ENCODE measurements at regions not wholly inside any gene's neighbourhood (a gene's known extent, or its start where the extent isn't known, plus 50 kb on each side); places are given as distances from the start of the nearest gene placed in this dataset.

DNA sequence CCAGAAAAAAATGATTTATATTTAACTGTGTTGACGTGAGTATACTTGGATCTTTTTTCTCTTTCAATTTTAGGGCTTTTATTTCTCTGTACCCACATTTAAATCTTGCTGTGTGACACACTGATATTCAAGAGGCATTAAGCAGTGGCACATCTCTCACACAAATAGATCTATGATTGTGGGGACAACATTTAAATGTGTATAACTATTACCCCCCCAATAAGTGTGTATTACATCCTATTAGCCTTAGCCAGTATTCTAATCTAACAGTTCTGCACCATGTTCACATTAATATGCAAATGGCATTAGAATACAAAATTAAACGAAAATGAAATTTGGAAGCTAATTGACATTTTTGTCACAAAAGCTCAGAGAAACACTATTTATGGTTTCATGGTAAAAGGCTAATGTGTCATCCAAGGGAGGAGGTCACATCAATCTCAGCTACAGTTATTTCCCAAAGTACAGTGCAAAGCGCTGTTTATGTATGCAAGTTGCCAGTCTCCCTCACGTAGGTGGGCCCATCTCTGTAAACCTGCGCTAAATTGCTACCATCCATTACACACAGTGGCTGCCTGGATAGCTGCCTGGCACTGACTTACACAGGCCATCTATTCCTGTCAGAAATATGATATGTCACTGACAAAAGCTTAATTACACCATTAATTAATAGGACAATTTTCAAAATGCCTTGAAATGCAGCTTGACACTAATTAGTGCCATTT is 984.7 kb upstream of the PCDH9 start:
- TF ChIP-seq, protein P1, sequence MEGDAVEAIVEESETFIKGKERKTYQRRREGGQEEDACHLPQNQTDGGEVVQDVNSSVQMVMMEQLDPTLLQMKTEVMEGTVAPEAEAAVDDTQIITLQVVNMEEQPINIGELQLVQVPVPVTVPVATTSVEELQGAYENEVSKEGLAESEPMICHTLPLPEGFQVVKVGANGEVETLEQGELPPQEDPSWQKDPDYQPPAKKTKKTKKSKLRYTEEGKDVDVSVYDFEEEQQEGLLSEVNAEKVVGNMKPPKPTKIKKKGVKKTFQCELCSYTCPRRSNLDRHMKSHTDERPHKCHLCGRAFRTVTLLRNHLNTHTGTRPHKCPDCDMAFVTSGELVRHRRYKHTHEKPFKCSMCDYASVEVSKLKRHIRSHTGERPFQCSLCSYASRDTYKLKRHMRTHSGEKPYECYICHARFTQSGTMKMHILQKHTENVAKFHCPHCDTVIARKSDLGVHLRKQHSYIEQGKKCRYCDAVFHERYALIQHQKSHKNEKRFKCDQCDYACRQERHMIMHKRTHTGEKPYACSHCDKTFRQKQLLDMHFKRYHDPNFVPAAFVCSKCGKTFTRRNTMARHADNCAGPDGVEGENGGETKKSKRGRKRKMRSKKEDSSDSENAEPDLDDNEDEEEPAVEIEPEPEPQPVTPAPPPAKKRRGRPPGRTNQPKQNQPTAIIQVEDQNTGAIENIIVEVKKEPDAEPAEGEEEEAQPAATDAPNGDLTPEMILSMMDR (IDR thresholded peaks at IDR 0.05): no peak
- no peak for TF ChIP-seq POLR2A (IDR thresholded peaks at IDR 0.05)
